ENCODE measurements at regions not wholly inside any gene's neighbourhood (a gene's known extent, or its start where the extent isn't known, plus 50 kb on each side); places are given as distances from the start of the nearest gene placed in this dataset.

DNA sequence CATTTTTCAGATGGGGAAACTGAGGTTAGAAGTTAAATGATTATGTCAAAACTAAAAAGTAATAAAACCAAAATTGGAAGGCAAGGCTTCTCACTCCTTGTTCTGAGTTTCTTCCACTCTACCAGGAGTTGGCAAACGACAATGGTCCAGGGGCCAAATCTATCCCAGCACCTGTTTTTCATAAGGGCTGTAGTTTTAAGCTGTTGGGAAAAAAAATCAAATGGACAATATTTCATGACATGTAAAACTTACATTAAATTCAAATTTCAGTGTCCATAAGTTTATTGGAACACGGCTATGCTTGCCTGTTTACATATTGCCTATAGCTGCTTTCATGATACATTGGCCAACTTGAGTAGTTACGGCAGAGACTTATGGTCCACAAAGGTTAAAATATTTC is 56.7 kb upstream of the TMCC3 start:
- no peak for DNase-seq (ENCODE audit: low read depth)
- H3K4me3 ChIP-seq (ENCODE audit: low read depth, low read length), result no peak overlapping the region
- TF ChIP-seq, protein P1, sequence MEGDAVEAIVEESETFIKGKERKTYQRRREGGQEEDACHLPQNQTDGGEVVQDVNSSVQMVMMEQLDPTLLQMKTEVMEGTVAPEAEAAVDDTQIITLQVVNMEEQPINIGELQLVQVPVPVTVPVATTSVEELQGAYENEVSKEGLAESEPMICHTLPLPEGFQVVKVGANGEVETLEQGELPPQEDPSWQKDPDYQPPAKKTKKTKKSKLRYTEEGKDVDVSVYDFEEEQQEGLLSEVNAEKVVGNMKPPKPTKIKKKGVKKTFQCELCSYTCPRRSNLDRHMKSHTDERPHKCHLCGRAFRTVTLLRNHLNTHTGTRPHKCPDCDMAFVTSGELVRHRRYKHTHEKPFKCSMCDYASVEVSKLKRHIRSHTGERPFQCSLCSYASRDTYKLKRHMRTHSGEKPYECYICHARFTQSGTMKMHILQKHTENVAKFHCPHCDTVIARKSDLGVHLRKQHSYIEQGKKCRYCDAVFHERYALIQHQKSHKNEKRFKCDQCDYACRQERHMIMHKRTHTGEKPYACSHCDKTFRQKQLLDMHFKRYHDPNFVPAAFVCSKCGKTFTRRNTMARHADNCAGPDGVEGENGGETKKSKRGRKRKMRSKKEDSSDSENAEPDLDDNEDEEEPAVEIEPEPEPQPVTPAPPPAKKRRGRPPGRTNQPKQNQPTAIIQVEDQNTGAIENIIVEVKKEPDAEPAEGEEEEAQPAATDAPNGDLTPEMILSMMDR (IDR thresholded peaks at IDR 0.05; ENCODE audit: control insufficient read depth, extremely low read depth, insufficient read depth), result no peak

DNA sequence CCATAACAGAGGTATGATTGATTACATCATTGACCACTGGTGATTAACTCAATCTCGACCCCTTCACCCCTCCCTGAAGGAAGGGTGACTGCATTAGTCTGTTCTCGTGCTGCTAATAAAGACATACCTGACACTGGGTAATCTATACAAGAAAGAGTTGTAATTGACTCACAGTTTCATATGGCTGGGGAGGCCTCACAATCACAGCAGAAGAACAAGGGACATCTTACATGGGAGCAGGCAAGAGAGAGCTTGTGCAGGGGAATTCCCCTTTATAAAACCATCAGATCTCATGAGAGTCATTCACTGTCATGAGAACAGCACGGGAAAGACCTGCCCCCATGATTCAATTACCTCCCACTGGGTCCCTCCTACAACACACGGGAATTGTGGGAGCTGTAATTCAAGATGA is 55.9 kb upstream of the TMCC3 start:
- DNase-seq (ENCODE audit: low read depth), result no peak
- TF ChIP-seq, protein P1 (IDR thresholded peaks at IDR 0.05; ENCODE audit: control insufficient read depth, extremely low read depth, insufficient read depth), result no peak
- no peak overlapping the region for H3K4me3 ChIP-seq (ENCODE audit: low read depth, low read length)

DNA sequence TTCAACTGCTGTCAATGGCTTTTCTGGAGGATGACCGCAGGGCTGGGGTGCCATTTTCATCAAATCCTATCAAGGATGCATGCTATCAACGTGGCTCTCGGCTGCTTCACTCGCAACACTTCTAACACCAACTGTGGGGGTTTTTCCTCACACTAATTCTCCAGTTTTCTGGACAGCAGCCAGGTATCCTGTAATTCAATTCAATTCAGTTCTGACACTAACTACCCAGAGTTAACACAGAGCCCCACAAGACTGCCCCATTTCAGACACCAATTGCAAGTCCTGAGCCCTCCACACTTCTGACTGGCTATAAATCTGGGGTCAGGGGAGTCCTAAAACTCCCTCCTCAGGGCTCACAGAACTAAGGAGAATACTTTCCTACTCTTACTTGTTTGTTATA is 55.3 kb upstream of the TMCC3 start:
- no peak overlapping the region for H3K4me3 ChIP-seq (ENCODE audit: low read depth, low read length)
- TF ChIP-seq, protein P1 (IDR thresholded peaks at IDR 0.05; ENCODE audit: control insufficient read depth, extremely low read depth, insufficient read depth), result no peak
- no peak for DNase-seq (ENCODE audit: low read depth)

DNA sequence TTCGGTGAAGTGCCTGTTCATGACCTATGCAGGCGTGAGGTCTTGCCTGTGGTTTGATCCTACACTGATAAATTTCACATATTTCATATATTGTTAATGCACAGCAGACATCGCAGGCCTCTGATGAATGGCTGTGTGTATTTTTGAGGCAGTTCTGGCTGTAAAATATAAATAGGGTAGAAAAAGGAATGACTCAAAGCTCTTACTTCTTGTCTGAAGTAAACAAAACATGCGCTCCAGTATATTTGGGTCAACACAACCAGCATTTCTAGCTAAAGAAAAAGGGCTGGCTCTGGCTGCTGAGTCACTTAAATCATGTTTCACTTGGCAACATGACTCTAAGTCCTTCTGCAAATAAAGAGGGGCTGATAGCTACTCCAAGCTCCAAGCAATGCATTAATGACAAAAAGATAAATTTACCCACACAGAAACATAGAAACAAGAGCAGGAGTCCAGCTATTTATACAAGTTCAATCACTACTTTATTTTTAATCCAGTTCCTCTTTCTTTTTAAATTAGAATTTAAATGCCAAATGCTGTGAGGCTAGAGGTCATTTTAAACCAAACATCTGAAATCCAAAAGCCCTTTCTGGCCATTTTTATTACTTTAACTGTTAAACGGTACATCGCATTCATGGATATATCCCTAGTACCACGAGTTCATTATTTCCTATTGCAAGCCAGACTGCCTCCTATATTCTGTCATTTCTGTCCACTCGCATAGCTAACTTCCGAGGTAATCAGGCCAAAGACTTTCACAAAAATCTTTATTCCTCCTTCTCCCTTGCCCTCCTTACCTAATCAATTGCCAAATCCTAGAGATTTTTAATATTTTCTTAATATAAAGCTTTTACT is 54.3 kb upstream of the TMCC3 start:
- H3K4me3 ChIP-seq (ENCODE audit: low read depth, low read length), result no peak overlapping the region
- TF ChIP-seq, protein P1 (IDR thresholded peaks at IDR 0.05; ENCODE audit: control insufficient read depth, extremely low read depth, insufficient read depth), result no peak
- peak; percentile 65 for DNase-seq (ENCODE audit: low read depth)

DNA sequence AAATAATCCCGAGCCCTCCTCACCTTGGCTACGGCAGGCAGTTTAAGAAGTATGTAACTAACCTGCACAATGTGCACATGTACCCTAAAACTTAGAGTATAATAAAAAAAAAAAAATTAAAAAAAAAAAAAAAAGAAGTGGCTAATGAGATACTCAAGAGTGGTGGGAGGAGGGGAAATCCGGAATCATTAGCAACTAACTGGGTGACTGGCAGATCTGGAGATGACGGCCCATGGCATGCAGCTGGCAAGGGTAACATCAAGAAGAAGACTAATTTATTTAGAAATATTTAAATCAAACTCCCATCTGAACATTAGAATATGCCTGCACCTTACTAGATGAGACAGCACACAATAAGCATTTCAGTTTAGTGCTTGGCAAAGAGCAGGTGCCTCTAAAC is 52.3 kb upstream of the TMCC3 start:
- no peak overlapping the region for H3K4me3 ChIP-seq (ENCODE audit: low read depth, low read length)
- TF ChIP-seq, protein P1 (IDR thresholded peaks at IDR 0.05; ENCODE audit: control insufficient read depth, extremely low read depth, insufficient read depth), result no peak
- no peak for DNase-seq (ENCODE audit: low read depth)

DNA sequence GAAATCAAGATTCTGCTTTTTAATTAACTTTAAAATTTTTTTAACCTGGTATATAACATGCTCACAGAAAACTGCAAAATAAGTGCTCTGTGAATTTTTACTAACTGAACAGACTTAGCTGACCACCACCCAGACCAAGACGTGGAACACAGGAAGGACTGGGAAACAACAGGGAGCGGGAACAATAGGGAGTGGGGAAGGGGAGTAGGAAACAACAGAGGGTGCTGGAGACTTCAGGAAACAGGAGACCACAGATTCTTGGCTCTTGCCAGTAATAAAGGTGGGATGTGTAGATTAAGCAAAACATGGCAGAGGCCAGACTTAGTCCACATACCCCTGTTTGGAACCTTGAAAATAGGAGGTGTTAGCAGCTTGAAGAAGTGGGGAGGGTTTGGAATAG is 51.4 kb upstream of the TMCC3 start:
- H3K4me3 ChIP-seq (ENCODE audit: low read depth, low read length), result no peak overlapping the region
- TF ChIP-seq, protein P1 (IDR thresholded peaks at IDR 0.05; ENCODE audit: control insufficient read depth, extremely low read depth, insufficient read depth), result no peak
- no peak for DNase-seq (ENCODE audit: low read depth)

DNA sequence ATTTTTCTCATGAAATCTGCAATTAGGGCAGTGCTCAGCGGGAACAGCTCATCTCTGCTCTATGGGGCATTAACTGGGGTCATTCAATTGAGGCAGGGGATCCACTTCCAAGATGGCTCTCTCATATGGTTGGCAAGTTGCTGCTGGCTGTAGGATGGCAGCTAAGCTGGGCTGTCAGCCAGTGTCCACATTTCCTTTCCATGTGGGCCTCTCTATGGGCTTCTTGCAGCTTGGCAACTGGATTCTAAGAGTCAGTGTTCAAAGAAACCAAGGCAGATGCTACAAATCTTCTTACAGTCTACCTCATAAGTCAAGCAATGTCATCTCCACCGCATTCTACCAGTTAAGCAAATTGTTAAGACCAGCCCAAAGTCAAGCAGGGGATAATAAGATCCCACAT is 50.3 kb upstream of the TMCC3 start:
- DNase-seq (ENCODE audit: low read depth), result no peak
- TF ChIP-seq, protein P1 (IDR thresholded peaks at IDR 0.05; ENCODE audit: control insufficient read depth, extremely low read depth, insufficient read depth), result no peak
- H3K4me3 ChIP-seq (ENCODE audit: low read depth, low read length), result no peak overlapping the region
